ENCODE measurements at regions not wholly inside any gene's neighbourhood (a gene's known extent, or its start where the extent isn't known, plus 50 kb on each side); places are given as distances from the start of the nearest gene placed in this dataset.
A peak's percentile ranks its signal among the peaks of the same experiment; 100 is the strongest.

DNA sequence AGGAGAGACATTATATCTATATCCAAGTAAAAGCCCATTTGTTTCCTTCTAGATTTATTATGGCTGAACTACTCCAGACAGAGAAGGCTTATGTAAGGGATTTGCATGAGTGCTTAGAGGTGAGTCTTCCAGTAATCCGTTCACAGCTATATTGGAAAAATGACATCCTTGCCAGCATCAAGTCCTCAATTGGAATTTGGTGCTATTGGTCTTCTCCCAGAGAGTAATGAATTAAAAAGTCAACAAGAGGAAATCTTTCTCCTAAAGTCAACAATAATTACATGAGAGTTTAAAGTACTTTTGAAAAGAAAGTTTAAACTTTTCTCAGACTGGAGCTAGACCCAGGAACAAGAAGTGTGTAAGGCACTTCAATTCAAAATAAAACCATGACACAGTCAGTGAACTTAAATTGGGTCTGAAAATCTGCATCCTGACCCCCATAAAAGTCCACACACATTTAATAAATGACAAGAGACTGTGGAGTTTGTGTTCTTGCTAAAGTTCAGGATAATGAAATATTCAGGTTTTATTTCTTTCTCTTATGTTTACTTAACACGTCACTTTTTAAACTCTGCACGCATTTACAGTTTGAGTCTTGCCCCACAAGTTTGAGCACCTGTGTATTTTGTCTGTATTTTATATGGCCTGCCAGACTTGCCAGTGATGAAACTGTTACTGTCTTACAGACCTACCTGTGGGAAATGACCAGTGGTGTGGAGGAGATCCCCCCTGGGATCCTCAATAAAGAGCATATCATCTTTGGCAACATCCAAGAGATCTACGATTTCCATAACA is 268.2 kb upstream of the UMPS start:
- H3K4me1 Mint-ChIP-seq (ENCODE audit: unreplicated experiment) = no peaks in the 10 kb centered on the region
- H3K9me3 Mint-ChIP-seq (ENCODE audit: unreplicated experiment) = no peaks in the 10 kb centered on the region
- H3K36me3 Mint-ChIP-seq (ENCODE audit: unreplicated experiment) = no peaks in the 10 kb centered on the region
- H3K27me3 Mint-ChIP-seq (ENCODE audit: unreplicated experiment) = peaks cover 13% of the 10 kb centered on the region
- H3K4me3 Mint-ChIP-seq (ENCODE audit: unreplicated experiment) = no peak overlapping the region
- H3K27ac Mint-ChIP-seq (ENCODE audit: unreplicated experiment) = no peak overlapping the region
- TF ChIP-seq, protein P1, sequence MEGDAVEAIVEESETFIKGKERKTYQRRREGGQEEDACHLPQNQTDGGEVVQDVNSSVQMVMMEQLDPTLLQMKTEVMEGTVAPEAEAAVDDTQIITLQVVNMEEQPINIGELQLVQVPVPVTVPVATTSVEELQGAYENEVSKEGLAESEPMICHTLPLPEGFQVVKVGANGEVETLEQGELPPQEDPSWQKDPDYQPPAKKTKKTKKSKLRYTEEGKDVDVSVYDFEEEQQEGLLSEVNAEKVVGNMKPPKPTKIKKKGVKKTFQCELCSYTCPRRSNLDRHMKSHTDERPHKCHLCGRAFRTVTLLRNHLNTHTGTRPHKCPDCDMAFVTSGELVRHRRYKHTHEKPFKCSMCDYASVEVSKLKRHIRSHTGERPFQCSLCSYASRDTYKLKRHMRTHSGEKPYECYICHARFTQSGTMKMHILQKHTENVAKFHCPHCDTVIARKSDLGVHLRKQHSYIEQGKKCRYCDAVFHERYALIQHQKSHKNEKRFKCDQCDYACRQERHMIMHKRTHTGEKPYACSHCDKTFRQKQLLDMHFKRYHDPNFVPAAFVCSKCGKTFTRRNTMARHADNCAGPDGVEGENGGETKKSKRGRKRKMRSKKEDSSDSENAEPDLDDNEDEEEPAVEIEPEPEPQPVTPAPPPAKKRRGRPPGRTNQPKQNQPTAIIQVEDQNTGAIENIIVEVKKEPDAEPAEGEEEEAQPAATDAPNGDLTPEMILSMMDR (IDR thresholded peaks at IDR 0.05) = no peak
- DNase-seq (ENCODE audit: extremely low spot score, unreplicated experiment) = no peak

DNA sequence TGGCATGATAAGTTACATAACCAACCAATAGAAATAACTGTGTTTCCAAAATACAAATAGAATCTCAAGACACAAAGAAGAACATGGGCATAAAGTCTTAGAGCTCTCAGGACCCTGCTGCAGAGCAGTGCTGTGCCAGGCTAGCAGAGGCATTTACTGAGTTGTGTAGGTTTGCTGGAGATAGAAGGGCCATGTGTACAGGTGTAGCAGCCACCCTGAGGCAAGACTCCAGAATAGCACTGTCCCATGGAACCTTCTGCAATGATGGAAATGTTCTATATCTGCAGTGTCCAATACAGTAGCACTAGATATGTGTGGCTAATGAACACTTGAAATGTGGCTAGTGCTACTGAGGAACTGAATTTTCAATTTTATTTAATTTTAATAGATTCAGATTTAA is 267.0 kb upstream of the UMPS start:
- Mint-ChIP-seq H3K36me3 (ENCODE audit: unreplicated experiment) (no peaks in the 10 kb centered on the region), H3K4me3 (ENCODE audit: unreplicated experiment) (no peak overlapping the region), H3K27me3 (ENCODE audit: unreplicated experiment) (peaks cover 13% of the 10 kb centered on the region), H3K27ac (ENCODE audit: unreplicated experiment) (no peak overlapping the region), H3K4me1 (ENCODE audit: unreplicated experiment) (no peaks in the 10 kb centered on the region), H3K9me3 (ENCODE audit: unreplicated experiment) (no peaks in the 10 kb centered on the region)
- TF ChIP-seq, protein P1 (IDR thresholded peaks at IDR 0.05) = no peak
- DNase-seq (ENCODE audit: extremely low spot score, unreplicated experiment) = no peak

DNA sequence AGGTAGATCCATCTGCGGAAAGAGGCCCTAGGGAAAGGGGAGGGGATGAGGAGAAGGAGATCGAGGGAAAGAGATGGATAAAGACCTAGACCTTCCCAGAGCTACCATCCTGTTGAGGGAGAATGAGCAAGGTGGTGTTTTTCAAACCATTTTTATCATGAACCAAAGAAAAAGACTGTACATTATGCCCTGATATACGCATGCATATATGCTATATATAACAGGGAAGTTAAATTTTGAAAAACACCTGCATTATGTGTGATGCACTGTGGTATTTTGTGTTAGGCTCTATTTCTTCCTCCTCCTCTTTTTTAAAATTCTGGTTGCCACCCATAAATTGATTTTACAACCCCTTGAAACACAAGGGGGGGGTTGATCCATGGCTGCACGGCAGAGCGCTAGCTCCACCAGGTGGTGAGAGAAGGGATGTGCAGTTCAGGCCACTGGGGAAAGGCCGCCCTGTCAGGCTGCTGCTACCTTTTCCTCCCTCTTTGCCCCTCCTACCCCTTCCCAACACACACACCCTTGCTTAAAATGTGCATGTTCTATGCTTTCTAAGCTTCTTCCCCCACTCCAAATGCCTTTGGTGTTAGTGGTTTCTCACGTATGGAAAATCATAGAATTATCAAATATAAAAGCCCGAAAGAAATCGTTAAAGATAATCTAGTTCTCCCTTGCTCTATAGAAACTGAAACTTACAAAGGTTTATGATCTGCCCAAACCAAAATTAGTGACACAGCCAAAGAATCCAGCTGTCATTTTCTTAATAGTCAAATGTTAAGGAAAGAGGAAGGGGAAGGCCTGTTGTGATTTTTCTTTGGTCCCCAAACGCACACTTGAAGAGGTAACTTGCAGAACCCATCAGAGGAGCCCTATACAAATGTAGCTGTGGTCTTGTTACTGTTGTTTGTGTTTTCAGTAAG is 262.0 kb upstream of the UMPS start:
- Mint-ChIP-seq H3K27me3 (ENCODE audit: unreplicated experiment) (peaks cover 10% of the 10 kb centered on the region), H3K4me3 (ENCODE audit: unreplicated experiment) (no peak overlapping the region), H3K9me3 (ENCODE audit: unreplicated experiment) (no peaks in the 10 kb centered on the region), H3K27ac (ENCODE audit: unreplicated experiment) (no peak overlapping the region), H3K36me3 (ENCODE audit: unreplicated experiment) (no peaks in the 10 kb centered on the region), H3K4me1 (ENCODE audit: unreplicated experiment) (no peaks in the 10 kb centered on the region)
- TF ChIP-seq, protein P1 (IDR thresholded peaks at IDR 0.05) = peak; percentile 99
- DNase-seq (ENCODE audit: extremely low spot score, unreplicated experiment) = no peak

DNA sequence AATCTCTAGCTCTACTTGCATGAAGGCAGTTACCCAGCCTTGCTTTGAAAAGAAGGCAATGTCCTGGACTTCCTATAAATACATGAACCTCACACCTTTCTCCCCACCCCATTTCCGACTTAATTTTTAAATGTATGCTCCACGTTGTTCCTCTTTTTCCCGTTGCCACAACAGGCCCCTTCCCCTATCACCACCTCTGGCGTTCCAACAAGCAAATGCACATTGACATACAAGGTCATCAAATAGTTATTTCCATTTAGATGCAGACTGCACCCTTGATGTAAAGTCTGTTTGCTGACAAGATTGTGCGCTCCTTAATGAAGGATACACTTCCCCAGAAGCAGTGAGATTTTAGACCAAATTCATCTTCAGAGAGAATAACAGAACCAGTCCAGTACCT is 260.7 kb upstream of the UMPS start:
- no peaks in the 10 kb centered on the region for H3K4me1 Mint-ChIP-seq (ENCODE audit: unreplicated experiment)
- no peak overlapping the region for H3K4me3 Mint-ChIP-seq (ENCODE audit: unreplicated experiment)
- peaks cover 10% of the 10 kb centered on the region for H3K27me3 Mint-ChIP-seq (ENCODE audit: unreplicated experiment)
- TF ChIP-seq, protein P1 (IDR thresholded peaks at IDR 0.05) = no peak
- H3K9me3 Mint-ChIP-seq (ENCODE audit: unreplicated experiment) = no peaks in the 10 kb centered on the region
- no peaks in the 10 kb centered on the region for H3K36me3 Mint-ChIP-seq (ENCODE audit: unreplicated experiment)
- no peak overlapping the region for H3K27ac Mint-ChIP-seq (ENCODE audit: unreplicated experiment)
- DNase-seq (ENCODE audit: extremely low spot score, unreplicated experiment) = no peak

DNA sequence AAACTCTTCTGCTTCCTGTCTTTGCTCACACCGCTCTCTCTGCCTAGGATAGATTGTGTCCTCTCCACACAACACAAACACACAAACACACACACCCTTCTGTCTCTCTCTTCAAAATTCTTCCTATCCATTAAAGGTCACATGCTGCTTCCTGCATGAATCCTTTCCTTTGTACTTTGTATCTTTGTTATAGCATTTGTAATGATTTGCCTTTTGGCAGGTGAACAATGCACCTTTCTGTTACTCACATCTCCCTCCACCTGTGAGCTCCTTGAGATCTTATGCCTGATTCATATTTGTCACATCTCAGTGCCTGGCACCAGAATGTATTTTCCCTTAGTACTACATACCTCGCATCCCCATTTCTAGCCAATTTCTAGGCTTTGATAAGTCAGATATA is 251.4 kb upstream of the UMPS start:
- H3K36me3 Mint-ChIP-seq (ENCODE audit: unreplicated experiment) = peaks cover 2% of the 10 kb centered on the region
- H3K4me3 Mint-ChIP-seq (ENCODE audit: unreplicated experiment) = no peak overlapping the region
- H3K4me1 Mint-ChIP-seq (ENCODE audit: unreplicated experiment) = no peaks in the 10 kb centered on the region
- H3K9me3 Mint-ChIP-seq (ENCODE audit: unreplicated experiment) = no peaks in the 10 kb centered on the region
- TF ChIP-seq, protein P1 (IDR thresholded peaks at IDR 0.05) = no peak
- DNase-seq (ENCODE audit: extremely low spot score, unreplicated experiment) = no peak
- H3K27ac Mint-ChIP-seq (ENCODE audit: unreplicated experiment) = no peak overlapping the region
- H3K27me3 Mint-ChIP-seq (ENCODE audit: unreplicated experiment) = peaks cover 3% of the 10 kb centered on the region

Measured in osteocyte (in vitro differentiated cells).